WTC11 (cell line): ENCODE measurements at regions not wholly inside any gene's neighbourhood (a gene's known extent, or its start where the extent isn't known, plus 50 kb on each side); places are given as distances from the start of the nearest gene placed in this dataset.

ENCODE experiments used
- ATAC-seq: fragments of 200-7000 bp; cut with Tn5 transposase; 2 replicates; pipeline ENCODE4 v1.10.0; 2021; ENCODE audit warnings: mild to moderate bottlenecking, moderate library complexity
- CTCF ChIA-PET: fragments of 300-600 bp; sonication (Branson Sonifier 250); formaldehyde crosslinking; loops from one replicate; lab custom pipeline; 2021; ENCODE audit warnings: antibody characterized with exemption; lab: Charles Lee
- POLR2A ChIA-PET: fragments of 350-600 bp; sonication (Branson Sonifier 250); formaldehyde crosslinking; loops from one replicate; lab custom pipeline; 2021; ENCODE audit warnings: antibody characterized with exemption; lab: Charles Lee
- DNase-seq: peaks from one replicate; pipeline ENCODE4 v3.0.0; 2021; ENCODE audit warnings: low spot score
- H3K27ac Mint-ChIP-seq: 2 replicates; pipeline ENCODE4 v1.8.0; 2021; ENCODE audit warnings: mixed read lengths
- H3K27me3 Mint-ChIP-seq: 2 replicates; pipeline ENCODE4 v1.8.0; 2021; ENCODE audit warnings: low read depth, mild to moderate bottlenecking, moderate library complexity, mixed read lengths
- H3K36me3 Mint-ChIP-seq: 2 replicates; pipeline ENCODE4 v1.8.0; 2021; ENCODE audit warnings: mixed read lengths
- H3K4me1 Mint-ChIP-seq: 2 replicates; pipeline ENCODE4 v1.8.0; 2022; ENCODE audit warnings: mixed read lengths
- H3K4me3 Mint-ChIP-seq: 2 replicates; pipeline ENCODE4 v1.8.0; 2021; ENCODE audit warnings: mild to moderate bottlenecking, moderate library complexity, mixed read lengths
- H3K9me3 Mint-ChIP-seq: 2 replicates; pipeline ENCODE4 v1.8.0; 2021; ENCODE audit warnings: mixed read lengths
- CREB1 ChIP-seq: sonication (generic); formaldehyde crosslinking; IDR thresholded peaks from 2 replicates; pipeline ENCODE4 v1.8.0; 2023; ENCODE audit warnings: mild to moderate bottlenecking, missing genetic modification reagents
- HMGXB4 ChIP-seq: sonication (generic); formaldehyde crosslinking; IDR thresholded peaks from 2 replicates; pipeline ENCODE4 v1.8.1; 2023; ENCODE audit warnings: mild to moderate bottlenecking, moderate library complexity, missing genetic modification reagents
- NFE2L1 ChIP-seq: sonication (generic); formaldehyde crosslinking; IDR thresholded peaks from 2 replicates; pipeline ENCODE4 v1.8.1; 2023; ENCODE audit warnings: missing genetic modification reagents
- NR3C1 ChIP-seq: sonication (generic); formaldehyde crosslinking; conservative IDR thresholded peaks from 2 replicates; pipeline ENCODE4 v1.8.1; 2023; ENCODE audit warnings: low read depth, mild to moderate bottlenecking, missing genetic modification reagents
- PRRX2 ChIP-seq: fragments of 250-450 bp; sonication (Bioruptor Pico); IDR thresholded peaks from 2 replicates; pipeline ENCODE4 v1.8.0; 2021; ENCODE audit warnings: mild to moderate bottlenecking
- SP1 ChIP-seq: sonication (generic); formaldehyde crosslinking; conservative IDR thresholded peaks from 2 replicates; pipeline ENCODE4 v1.8.1; 2022; ENCODE audit warnings: missing genetic modification reagents
- TEAD1 ChIP-seq: sonication (generic); formaldehyde crosslinking; IDR thresholded peaks from 2 replicates; pipeline ENCODE4 v1.8.0; 2022; ENCODE audit warnings: mild to moderate bottlenecking, missing genetic modification reagents
- USF1 ChIP-seq: sonication (generic); formaldehyde crosslinking; IDR thresholded peaks from 2 replicates; pipeline ENCODE4 v1.8.0; 2022; ENCODE audit warnings: mild to moderate bottlenecking, missing genetic modification reagents
- ZNF232 ChIP-seq: sonication (generic); formaldehyde crosslinking; IDR thresholded peaks from 2 replicates; pipeline ENCODE4 v1.8.0; 2022; ENCODE audit warnings: mild to moderate bottlenecking, missing genetic modification reagents
- ZNF532 ChIP-seq: fragments of 250-450 bp; sonication (Bioruptor Pico); IDR thresholded peaks from 2 replicates; pipeline ENCODE4 v1.9.0; 2021; ENCODE audit warnings: mild to moderate bottlenecking, borderline replicate concordance
- TF ChIP-seq, protein P1 (sequence below): sonication (generic); formaldehyde crosslinking; IDR thresholded peaks from 2 replicates; pipeline ENCODE4 v1.8.1; 2022; ENCODE audit warnings: low read depth, mild to moderate bottlenecking, moderate library complexity, missing genetic modification reagents, borderline replicate concordance
- TF ChIP-seq, protein P2 (sequence below): sonication (generic); formaldehyde crosslinking; IDR thresholded peaks from 2 replicates; pipeline ENCODE4 v1.8.0; 2022; ENCODE audit warnings: mild to moderate bottlenecking, missing genetic modification reagents
- TF ChIP-seq, protein P3 (sequence below): fragments of 250-450 bp; sonication (Bioruptor Pico); IDR thresholded peaks from 2 replicates; pipeline ENCODE4 v1.9.0; 2021; ENCODE audit warnings: mild to moderate bottlenecking

DNA sequence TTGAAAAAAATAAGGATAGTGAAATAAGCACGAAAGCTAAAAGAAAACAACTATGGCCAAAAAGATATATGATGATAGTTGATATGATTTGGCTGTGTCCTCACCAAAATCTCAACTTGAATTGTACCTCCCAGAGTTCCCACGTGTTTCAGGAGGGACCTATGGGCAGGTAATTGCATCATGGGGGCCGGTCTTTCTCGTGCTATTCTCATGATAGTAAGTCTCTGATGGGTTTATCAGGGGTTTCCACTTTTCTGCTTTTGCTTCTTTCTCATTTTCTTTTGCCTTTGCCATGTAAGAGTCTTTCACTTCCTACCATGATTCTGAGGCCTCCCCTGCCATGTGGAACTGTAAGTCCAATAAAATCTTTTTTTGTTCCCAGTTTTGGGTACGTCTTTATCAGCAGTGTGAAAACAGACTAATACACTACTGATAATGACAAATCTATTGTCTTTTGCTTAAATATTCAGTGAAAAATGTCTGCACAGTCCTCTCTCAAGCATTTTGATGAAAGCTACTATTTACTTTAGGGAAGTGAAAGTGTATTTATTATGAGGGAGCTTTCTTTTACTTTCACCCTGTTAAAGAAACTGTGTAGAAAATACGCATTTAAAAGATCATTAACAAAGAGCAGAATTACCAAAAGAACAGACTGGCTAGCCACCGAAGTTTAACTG lies 389.1 kb downstream of the HTR1B start (continued):
- TF ChIP-seq, protein P1, sequence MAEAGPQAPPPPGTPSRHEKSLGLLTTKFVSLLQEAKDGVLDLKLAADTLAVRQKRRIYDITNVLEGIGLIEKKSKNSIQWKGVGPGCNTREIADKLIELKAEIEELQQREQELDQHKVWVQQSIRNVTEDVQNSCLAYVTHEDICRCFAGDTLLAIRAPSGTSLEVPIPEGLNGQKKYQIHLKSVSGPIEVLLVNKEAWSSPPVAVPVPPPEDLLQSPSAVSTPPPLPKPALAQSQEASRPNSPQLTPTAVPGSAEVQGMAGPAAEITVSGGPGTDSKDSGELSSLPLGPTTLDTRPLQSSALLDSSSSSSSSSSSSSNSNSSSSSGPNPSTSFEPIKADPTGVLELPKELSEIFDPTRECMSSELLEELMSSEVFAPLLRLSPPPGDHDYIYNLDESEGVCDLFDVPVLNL (CRISPR knock-in tag) = no peak
- TF ChIP-seq ZNF532 (no peak), NFE2L1 (CRISPR knock-in tag) (no peak)
- TF ChIP-seq, protein P2, sequence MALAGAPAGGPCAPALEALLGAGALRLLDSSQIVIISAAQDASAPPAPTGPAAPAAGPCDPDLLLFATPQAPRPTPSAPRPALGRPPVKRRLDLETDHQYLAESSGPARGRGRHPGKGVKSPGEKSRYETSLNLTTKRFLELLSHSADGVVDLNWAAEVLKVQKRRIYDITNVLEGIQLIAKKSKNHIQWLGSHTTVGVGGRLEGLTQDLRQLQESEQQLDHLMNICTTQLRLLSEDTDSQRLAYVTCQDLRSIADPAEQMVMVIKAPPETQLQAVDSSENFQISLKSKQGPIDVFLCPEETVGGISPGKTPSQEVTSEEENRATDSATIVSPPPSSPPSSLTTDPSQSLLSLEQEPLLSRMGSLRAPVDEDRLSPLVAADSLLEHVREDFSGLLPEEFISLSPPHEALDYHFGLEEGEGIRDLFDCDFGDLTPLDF (CRISPR knock-in tag) = no peak

DNA sequence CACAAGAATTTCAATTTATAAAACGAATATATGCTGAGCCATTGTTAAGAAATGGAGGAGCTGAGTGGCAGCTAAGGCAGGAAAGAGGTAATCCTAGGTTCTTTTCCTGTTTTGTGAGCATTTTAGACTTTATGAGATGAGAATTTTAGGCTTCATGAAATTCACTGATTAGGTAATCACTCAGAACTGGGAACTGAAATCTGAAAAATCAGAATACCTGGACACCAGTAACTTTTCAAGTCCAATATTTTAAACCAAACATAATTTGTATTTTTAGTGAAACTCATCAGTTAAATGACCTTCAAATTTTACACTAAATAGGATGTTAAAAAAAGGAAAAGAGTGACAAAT lies 389.9 kb downstream of the HTR1B start:
- ChIA-PET POLR2A (no interaction called here), CTCF (no interaction called here)
- Mint-ChIP-seq H3K27ac (no peak overlapping the region), H3K4me3 (no peak overlapping the region), H3K9me3 (no peaks in the 10 kb centered on the region), H3K36me3 (no peaks in the 10 kb centered on the region), H3K4me1 (peaks cover 22% of the 10 kb centered on the region), H3K27me3 (no peaks in the 10 kb centered on the region)
- DNase-seq (no peak), ATAC-seq (no peak)
- TF ChIP-seq USF1 = no peak

GRCh38 chr6:77072694-77073409 lies 390.4 kb downstream of the HTR1B start:
- DNase-seq = no peak
- no peak for TF ChIP-seq PRRX2
- no peak for TF ChIP-seq SP1
- H3K27me3 Mint-ChIP-seq = no peaks in the 10 kb centered on the region
- ChIA-PET CTCF (no interaction called here), POLR2A (no interaction called here)
- H3K36me3 Mint-ChIP-seq = no peaks in the 10 kb centered on the region
- no peak for ATAC-seq
- no peak overlapping the region for H3K27ac Mint-ChIP-seq
- no peak overlapping the region for H3K4me3 Mint-ChIP-seq
- no peaks in the 10 kb centered on the region for H3K9me3 Mint-ChIP-seq
- H3K4me1 Mint-ChIP-seq = peaks cover 22% of the 10 kb centered on the region

GRCh38 chr6:77063494-77063893 lies 399.8 kb downstream of the HTR1B start:
- no peak overlapping the region for H3K4me3 Mint-ChIP-seq
- TF ChIP-seq CREB1 (CRISPR knock-in tag) (no peak), NR3C1 (CRISPR knock-in tag) (no peak), HMGXB4 (no peak), TEAD1 (no peak), ZNF232 (CRISPR knock-in tag) (no peak)
- TF ChIP-seq, protein P3, sequence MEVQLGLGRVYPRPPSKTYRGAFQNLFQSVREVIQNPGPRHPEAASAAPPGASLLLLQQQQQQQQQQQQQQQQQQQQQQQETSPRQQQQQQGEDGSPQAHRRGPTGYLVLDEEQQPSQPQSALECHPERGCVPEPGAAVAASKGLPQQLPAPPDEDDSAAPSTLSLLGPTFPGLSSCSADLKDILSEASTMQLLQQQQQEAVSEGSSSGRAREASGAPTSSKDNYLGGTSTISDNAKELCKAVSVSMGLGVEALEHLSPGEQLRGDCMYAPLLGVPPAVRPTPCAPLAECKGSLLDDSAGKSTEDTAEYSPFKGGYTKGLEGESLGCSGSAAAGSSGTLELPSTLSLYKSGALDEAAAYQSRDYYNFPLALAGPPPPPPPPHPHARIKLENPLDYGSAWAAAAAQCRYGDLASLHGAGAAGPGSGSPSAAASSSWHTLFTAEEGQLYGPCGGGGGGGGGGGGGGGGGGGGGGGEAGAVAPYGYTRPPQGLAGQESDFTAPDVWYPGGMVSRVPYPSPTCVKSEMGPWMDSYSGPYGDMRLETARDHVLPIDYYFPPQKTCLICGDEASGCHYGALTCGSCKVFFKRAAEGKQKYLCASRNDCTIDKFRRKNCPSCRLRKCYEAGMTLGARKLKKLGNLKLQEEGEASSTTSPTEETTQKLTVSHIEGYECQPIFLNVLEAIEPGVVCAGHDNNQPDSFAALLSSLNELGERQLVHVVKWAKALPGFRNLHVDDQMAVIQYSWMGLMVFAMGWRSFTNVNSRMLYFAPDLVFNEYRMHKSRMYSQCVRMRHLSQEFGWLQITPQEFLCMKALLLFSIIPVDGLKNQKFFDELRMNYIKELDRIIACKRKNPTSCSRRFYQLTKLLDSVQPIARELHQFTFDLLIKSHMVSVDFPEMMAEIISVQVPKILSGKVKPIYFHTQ (CRISPR knock-in tag) = no peak
- CTCF ChIA-PET = no interaction called here
- no peaks in the 10 kb centered on the region; the same call in 1 of the 2 replicates for H3K36me3 Mint-ChIP-seq
- no peaks in the 10 kb centered on the region for H3K27me3 Mint-ChIP-seq
- no peaks in the 10 kb centered on the region for H3K4me1 Mint-ChIP-seq
- ATAC-seq = peak; percentile 66
- POLR2A ChIA-PET = no interaction called here
- no peak overlapping the region for H3K27ac Mint-ChIP-seq
- H3K9me3 Mint-ChIP-seq = peaks cover 15% of the 10 kb centered on the region
- DNase-seq = peak; percentile 10
